Gastroesophageal sphincter (tissue), 4 donors: ENCODE measurements at regions not wholly inside any gene's neighbourhood (a gene's known extent, or its start where the extent isn't known, plus 50 kb on each side); places are given as distances from the start of the nearest gene placed in this dataset.
A peak's percentile ranks its signal among the peaks of the same experiment; 100 is the strongest.
"Not testable (repeated sequence)": the region's sequence is repeated elsewhere in the genome, so short reads cannot be mapped to it uniquely, and the experiment has no call there.

ENCODE experiments used
- ATAC-seq: fragments of 150-250 bp; one replicate; pipeline ENCODE4 v1.9.1; 2016; ENCODE audit warnings: mild to moderate bottlenecking, moderate library complexity
- H3K27ac ChIP-seq, 4 donors: fragments of 200-600 bp; sonication (generic) in 3 of 4; 1 replicate in 3 of 4; 2 replicates in 1 of 4; pipeline ENCODE4 v1.5.1; 2016 to 2019
- H3K27me3 ChIP-seq: fragments of 200-600 bp; sonication (generic); one replicate; pipeline ENCODE4 v1.5.1; 2019
- H3K36me3 ChIP-seq, 2 donors: fragments of 200-600 bp; sonication (generic); one replicate each; pipeline ENCODE4 v1.5.1; 2019; ENCODE audit warnings: control low read depth in 1 of 2
- H3K4me1 ChIP-seq, 3 donors: fragments of 200-600 bp; sonication (generic); 1 replicate in 2 of 3; 2 replicates in 1 of 3; pipeline ENCODE4 v1.5.1; 2016 to 2019; ENCODE audit warnings: control low read depth in 2 of 3
- H3K4me3 ChIP-seq, 2 donors: fragments of 200-600 bp; sonication (generic); one replicate each; pipeline ENCODE4 v1.5.1; 2019; ENCODE audit warnings: mild to moderate bottlenecking in 1 of 2, moderate library complexity in 1 of 2
- H3K9me3 ChIP-seq, 3 donors: fragments of 200-600 bp; sonication (generic); one replicate each; pipeline ENCODE4 v1.5.1; 2017 to 2019; ENCODE audit warnings: control low read depth in 2 of 3
- CTCF ChIP-seq, 4 experiments: fragments of 200-600 bp in 2 of 4; fragments of 450-650 bp in 2 of 4; sonication (generic) in 1 of 4; IDR thresholded peaks; one replicate each; pipeline ENCODE4 v1.5.1; 2017 to 2019; ENCODE audit warnings: antibody characterized with exemption in 4 of 4, mild to moderate bottlenecking in 2 of 4, moderate library complexity in 2 of 4
- EP300 ChIP-seq: sonication (generic); formaldehyde crosslinking; IDR thresholded peaks from one replicate; pipeline ENCODE4 v1.6.1; 2017; ENCODE audit warnings: antibody characterized with exemption, mild to moderate bottlenecking
- POLR2A ChIP-seq, 2 donors: fragments of 450-650 bp; IDR thresholded peaks; one replicate each; pipeline ENCODE4 v1.6.1; 2017; ENCODE audit warnings: antibody characterized with exemption in 2 of 2, mild to moderate bottlenecking in 2 of 2, moderate library complexity in 1 of 2
- POLR2AphosphoS5 ChIP-seq: sonication (generic); formaldehyde crosslinking; IDR thresholded peaks from one replicate; pipeline ENCODE4 v1.6.1; 2017; ENCODE audit warnings: antibody characterized with exemption
- WGBS, 2 donors: methylation state at CpG; one replicate each; pipeline ENCODE4 v1.1.5; 2018; ENCODE audit warnings: low coverage in 1 of 2; 5-methylcytosine and 5-hydroxymethylcytosine counted together

GRCh38 chr5:102681403-102681983, 73.6 kb upstream of the PAM start:
- 34 to 39% methylated on average over 2 of the region's 2 CpGs for WGBS, 2 donors
- ATAC-seq = no peak
- Histone ChIP-seq H3K9me3 (no peaks in the 10 kb centered on the region), H3K4me1 (no peaks in the 10 kb centered on the region), H3K4me3 (no peak overlapping the region), H3K27me3 (no peaks in the 10 kb centered on the region), H3K36me3 (no peaks in the 10 kb centered on the region), H3K27ac (no peak overlapping the region)
- TF ChIP-seq EP300 (no peak), CTCF (IDR thresholded peaks at IDR 0.05) (peak; percentile 38 to 69 (median 58))

- no peak overlapping the region for H3K27ac ChIP-seq
- no peak for ATAC-seq
- 77 to 94% methylated on average over 2 of the region's 2 CpGs for whole genome bisulfite sequencing, 2 donors
Measured at GRCh38 chr5:102682101-102682647, 72.9 kb upstream of the PAM start.

GRCh38 chr5:102688076-102688475, 67.0 kb upstream of the PAM start:
- 92 to 98% methylated on average over 7 of the region's 7 CpGs for WGBS, 2 donors
- ATAC-seq, H3K27ac ChIP-seq, H3K9me3 ChIP-seq, H3K4me3 ChIP-seq, H3K36me3 ChIP-seq, H3K27me3 ChIP-seq, H3K4me1 ChIP-seq: not testable (repeated sequence)

More at GRCh38 chr5:102682101-102682647, 72.9 kb upstream of the PAM start:
- H3K27me3 ChIP-seq = no peaks in the 10 kb centered on the region
- no peaks in the 10 kb centered on the region for H3K9me3 ChIP-seq
- no peak for TF ChIP-seq CTCF (IDR thresholded peaks at IDR 0.05)
- no peak for TF ChIP-seq EP300
- no peak overlapping the region for H3K4me3 ChIP-seq
- no peaks in the 10 kb centered on the region for H3K4me1 ChIP-seq
- no peaks in the 10 kb centered on the region for H3K36me3 ChIP-seq

- H3K9me3 ChIP-seq, ATAC-seq, H3K4me3 ChIP-seq, H3K27me3 ChIP-seq, H3K27ac ChIP-seq, H3K36me3 ChIP-seq, H3K4me1 ChIP-seq: not testable (repeated sequence)
- WGBS, 2 donors = 90 to 94% methylated on average over 6 of the region's 14 CpGs
Measured at GRCh38 chr5:102688581-102689342, 66.3 kb upstream of the PAM start.

- H3K9me3 ChIP-seq = no peaks in the 10 kb centered on the region
- TF ChIP-seq POLR2A (IDR thresholded peaks at IDR 0.05) (no peak), CTCF (IDR thresholded peaks at IDR 0.05) (no peak), EP300 (no peak), POLR2AphosphoS5 (no peak)
- H3K36me3 ChIP-seq = no peaks in the 10 kb centered on the region
- H3K27ac ChIP-seq = no peak overlapping the region
- no peak overlapping the region for H3K4me3 ChIP-seq
- WGBS, 2 donors = 60 to 70% methylated on average over 2 of the region's 2 CpGs
- no peaks in the 10 kb centered on the region for H3K27me3 ChIP-seq
- no peak for ATAC-seq
- H3K4me1 ChIP-seq = no peaks in the 10 kb centered on the region
Measured at GRCh38 chr5:102690910-102691309, 64.2 kb upstream of the PAM start.

- TF ChIP-seq POLR2A (IDR thresholded peaks at IDR 0.05) = no peak
- TF ChIP-seq EP300 = no peak
- no peak for TF ChIP-seq CTCF (IDR thresholded peaks at IDR 0.05)
- 69 to 93% methylated on average over 1 of the region's 1 CpG for WGBS, 2 donors
- H3K27ac ChIP-seq = no peak overlapping the region
- no peaks in the 10 kb centered on the region for H3K9me3 ChIP-seq
- no peak overlapping the region for H3K4me3 ChIP-seq
- H3K4me1 ChIP-seq = no peaks in the 10 kb centered on the region
- peak; percentile 53 for ATAC-seq
- H3K36me3 ChIP-seq = no peaks in the 10 kb centered on the region
- H3K27me3 ChIP-seq = no peaks in the 10 kb centered on the region
Measured at GRCh38 chr5:102691434-102691833, 63.7 kb upstream of the PAM start.
